GM23338 (cell line): ENCODE measurements at regions not wholly inside any gene's neighbourhood (a gene's known extent, or its start where the extent isn't known, plus 50 kb on each side); places are given as distances from the start of the nearest gene placed in this dataset.

Source experiments
- ATAC-seq: fragments of 200-7000 bp; cut with Tn5 transposase; 3 replicates; pipeline ENCODE4 v1.9.1; 2020
- DNase-seq: peaks from one replicate; pipeline ENCODE4 v3.0.0-alpha.2; 2015; ENCODE audit warnings: low spot score
- H2AFZ ChIP-seq: fragments of 200-600 bp; sonication (generic); 2 replicates; pipeline ENCODE4 v1.8.0; 2016; ENCODE audit warnings: antibody characterized with exemption, mild to moderate bottlenecking, moderate library complexity
- H3F3A ChIP-seq: fragments of 200-600 bp; sonication (generic); replicated peaks from 2 replicates; pipeline ENCODE4 v1.8.0; 2017; ENCODE audit warnings: antibody characterized with exemption, mixed run types, low read depth
- H3K27ac ChIP-seq: fragments of 200-600 bp; sonication (generic); 2 replicates; pipeline ENCODE4 v1.6.1; 2016; ENCODE audit warnings: low read depth
- H3K27me3 ChIP-seq: fragments of 200-600 bp; sonication (generic); 2 replicates; pipeline ENCODE4 v1.8.0; 2016; ENCODE audit warnings: mild to moderate bottlenecking, mixed run types, moderate library complexity; ENCODE audit not compliant: insufficient read depth
- H3K36me3 ChIP-seq: fragments of 200-600 bp; sonication (generic); 2 replicates; pipeline ENCODE4 v1.8.0; 2016; ENCODE audit warnings: mild to moderate bottlenecking; ENCODE audit not compliant: insufficient read depth
- H3K4me1 ChIP-seq: fragments of 200-600 bp; sonication (generic); 2 replicates; pipeline ENCODE4 v1.8.0; 2016; ENCODE audit warnings: mild to moderate bottlenecking, moderate library complexity; ENCODE audit not compliant: insufficient read depth
- H3K4me2 ChIP-seq: fragments of 200-600 bp; sonication (generic); 2 replicates; pipeline ENCODE4 v1.7.1; 2017; ENCODE audit warnings: mixed run types
- H3K4me3 ChIP-seq: fragments of 200-600 bp; sonication (generic); 2 replicates; pipeline ENCODE4 v1.6.1; 2016; ENCODE audit warnings: mixed run types
- H3K79me2 ChIP-seq: fragments of 200-600 bp; sonication (generic); replicated peaks from 2 replicates; pipeline ENCODE4 v1.8.0; 2017; ENCODE audit warnings: mild to moderate bottlenecking; ENCODE audit not compliant: insufficient read depth
- H3K9me2 ChIP-seq: fragments of 200-600 bp; sonication (generic); 2 replicates; pipeline ENCODE4 v1.8.0; 2017; ENCODE audit not compliant: insufficient read depth
- H4K20me1 ChIP-seq: fragments of 200-600 bp; sonication (generic); replicated peaks from 2 replicates; pipeline ENCODE4 v1.8.0; 2017; ENCODE audit warnings: mild to moderate bottlenecking; ENCODE audit not compliant: insufficient read depth
- H3K27ac Mint-ChIP-seq: 2 replicates; pipeline ENCODE4 v1.8.0; 2020; ENCODE audit warnings: inconsistent platforms, mild to moderate bottlenecking, moderate library complexity, mixed read lengths
- H3K27me3 Mint-ChIP-seq: 3 replicates; pipeline ENCODE4 v1.8.0; 2022; ENCODE audit warnings: low read depth, mild to moderate bottlenecking, moderate library complexity, mixed read lengths, inconsistent platforms; ENCODE audit not compliant: insufficient read depth, poor library complexity
- H3K36me3 Mint-ChIP-seq: 3 replicates; pipeline ENCODE4 v1.8.0; 2021; ENCODE audit warnings: low read depth, mild to moderate bottlenecking, inconsistent platforms, moderate library complexity, mixed read lengths
- H3K4me1 Mint-ChIP-seq: 3 replicates; pipeline ENCODE4 v1.8.0; 2020; ENCODE audit warnings: mild to moderate bottlenecking, inconsistent platforms, mixed read lengths
- H3K4me3 Mint-ChIP-seq: 3 replicates; pipeline ENCODE4 v1.8.0; 2021; ENCODE audit warnings: moderate library complexity, mild to moderate bottlenecking, inconsistent platforms, mixed read lengths
- H3K9me3 Mint-ChIP-seq: 3 replicates; pipeline ENCODE4 v1.8.0; 2020; ENCODE audit warnings: moderate library complexity, mild to moderate bottlenecking, inconsistent platforms, mixed read lengths
- CREB1 ChIP-seq: fragments of 250-450 bp; sonication (Bioruptor Pico); IDR thresholded peaks from 2 replicates; pipeline ENCODE4 v1.5.0; 2020; ENCODE audit warnings: low read depth, mild to moderate bottlenecking, moderate library complexity
- CTCF ChIP-seq, 2 experiments: fragments of 200-600 bp in 1 of 2; sonication (generic) in 1 of 2; conservative IDR thresholded peaks; 2 replicates each; pipeline versions ENCODE4 v1.5.1 to v1.6.1; 2016 to 2017; ENCODE audit warnings: antibody characterized with exemption in 2 of 2, low read depth in 2 of 2, mild to moderate bottlenecking in 2 of 2, moderate library complexity in 1 of 2
- ETS1 ChIP-seq: IDR thresholded peaks from 2 replicates; pipeline ENCODE4 v1.6.1; 2016; ENCODE audit warnings: antibody characterized with exemption
- EZH2 ChIP-seq: fragments of 200-600 bp; sonication (generic); IDR thresholded peaks from one replicate; pipeline ENCODE4 v1.8.0; 2017; ENCODE audit warnings: antibody characterized with exemption, mild to moderate bottlenecking, low read depth; ENCODE audit not compliant: unreplicated experiment
- EZH2phosphoT487 ChIP-seq: fragments of 200-600 bp; sonication (generic); IDR thresholded peaks from one replicate; pipeline ENCODE4 v1.8.1; 2018; ENCODE audit warnings: antibody characterized with exemption; ENCODE audit not compliant: unreplicated experiment
- JUNB ChIP-seq: IDR thresholded peaks from one replicate; pipeline ENCODE4 v1.6.1; 2016; ENCODE audit warnings: antibody characterized with exemption; ENCODE audit not compliant: unreplicated experiment
- NANOG ChIP-seq: IDR thresholded peaks from 2 replicates; pipeline ENCODE4 v1.6.1; 2016; ENCODE audit warnings: antibody characterized with exemption, borderline replicate concordance
- POLR2AphosphoS5 ChIP-seq: IDR thresholded peaks from 2 replicates; pipeline ENCODE4 v1.6.1; 2016; ENCODE audit warnings: antibody characterized with exemption, low read depth
- REST ChIP-seq: IDR thresholded peaks from one replicate; pipeline ENCODE4 v1.6.1; 2018; ENCODE audit warnings: antibody characterized with exemption; ENCODE audit not compliant: unreplicated experiment
- STAT1 ChIP-seq: IDR thresholded peaks from one replicate; pipeline ENCODE4 v1.6.1; 2016; ENCODE audit warnings: antibody characterized with exemption; ENCODE audit not compliant: unreplicated experiment
- ZNF114 ChIP-seq: fragments of 250-450 bp; sonication (Bioruptor Pico); IDR thresholded peaks from 2 replicates; pipeline ENCODE4 v1.5.0; 2020; ENCODE audit warnings: mild to moderate bottlenecking, moderate library complexity
- ZNF331 ChIP-seq: fragments of 250-450 bp; sonication (Bioruptor Pico); IDR thresholded peaks from 2 replicates; pipeline ENCODE4 v1.5.0; 2020; ENCODE audit warnings: low read depth, mild to moderate bottlenecking, moderate library complexity
- ZNF462 ChIP-seq: fragments of 250-450 bp; sonication (Bioruptor Pico); IDR thresholded peaks from 2 replicates; pipeline ENCODE4 v1.5.0; 2020; ENCODE audit warnings: mild to moderate bottlenecking, moderate library complexity

- no peaks in the 10 kb centered on the region for H3K9me2 ChIP-seq
- Mint-ChIP-seq H3K4me3 (no peak overlapping the region), H3K27ac (no peak overlapping the region), H3K36me3 (peaks cover 3% of the 10 kb centered on the region; the same call in 1 of the 3 replicates), H3K27me3 (no peaks in the 10 kb centered on the region), H3K9me3 (no peaks in the 10 kb centered on the region), H3K4me1 (peaks cover 23% of the 10 kb centered on the region)
- no peaks in the 10 kb centered on the region for H3K79me2 ChIP-seq
- no peaks in the 10 kb centered on the region for H3K27me3 ChIP-seq
- H4K20me1 ChIP-seq, result no peaks in the 10 kb centered on the region
- TF ChIP-seq ZNF114 (CRISPR knock-in tag) (no peak), ZNF331 (CRISPR knock-in tag) (no peak), ETS1 (no peak), ZNF462 (CRISPR knock-in tag) (no peak), CTCF (conservative IDR thresholded peaks at IDR 0.05; ENCODE audit: low read depth in 2 of 2) (no peak), STAT1 (no peak), JUNB (no peak), REST (no peak), POLR2AphosphoS5 (no peak), NANOG (no peak), CREB1 (CRISPR knock-in tag) (no peak), EZH2phosphoT487 (no peak), EZH2 (no peak)
- ATAC-seq, result no peak
- H3K27ac ChIP-seq, result no peak overlapping the region
- DNase-seq, result no peak
- H3K36me3 ChIP-seq, result no peaks in the 10 kb centered on the region
- H3K4me3 ChIP-seq, result no peak overlapping the region
- peaks cover 9% of the 10 kb centered on the region for H3K4me1 ChIP-seq
- H2AFZ ChIP-seq, result no peak overlapping the region
- no peaks in the 10 kb centered on the region for H3F3A ChIP-seq
- no peak overlapping the region for H3K4me2 ChIP-seq
Measured at GRCh38 chr21:21929789-21930188, 931.6 kb downstream of the NCAM2 start.
